ENCODE measurements at regions not wholly inside any gene's neighbourhood (a gene's known extent, or its start where the extent isn't known, plus 50 kb on each side); places are given as distances from the start of the nearest gene placed in this dataset.
A peak's percentile ranks its signal among the peaks of the same experiment; 100 is the strongest.

DNA sequence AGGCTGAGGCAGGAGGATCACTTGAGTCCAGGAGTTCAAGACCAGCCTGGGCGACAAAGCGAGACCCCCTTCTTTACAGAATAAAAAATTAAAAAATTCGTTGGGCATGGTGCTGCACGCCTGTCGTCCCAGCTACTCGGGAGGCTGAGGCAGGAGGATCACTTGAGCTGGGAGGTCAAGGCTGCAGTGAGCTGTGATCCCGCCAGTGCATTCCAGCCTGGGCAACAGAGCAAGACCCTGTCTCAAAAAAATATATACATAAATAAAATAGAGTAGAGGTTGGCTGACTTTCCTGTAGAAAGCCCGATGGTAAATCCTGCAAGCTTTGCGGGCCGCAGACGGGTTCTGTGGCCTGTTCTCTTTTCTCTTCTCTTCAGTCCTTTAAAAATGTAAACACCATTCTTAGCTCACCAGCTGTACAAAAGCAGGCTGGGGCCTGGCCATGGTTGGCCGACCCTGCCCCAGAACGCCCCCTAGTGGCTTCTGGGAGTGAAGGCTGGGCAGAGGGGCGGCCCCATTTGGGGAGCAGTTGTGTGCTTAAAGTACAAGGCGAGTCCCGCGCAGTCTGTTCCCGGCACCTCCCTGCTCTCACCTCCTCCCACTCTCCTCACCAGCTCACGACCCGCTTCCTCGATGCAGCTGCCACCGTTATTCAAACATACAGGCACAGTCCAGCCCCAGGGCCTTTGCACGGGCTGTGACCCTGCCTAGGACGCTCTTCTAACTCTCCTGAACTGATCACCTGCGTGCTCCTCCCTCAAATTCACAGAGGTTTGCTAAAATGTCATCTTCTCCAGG, 109.5 kb downstream of the CRLF3 start (continued):
- TF ChIP-seq, protein P1, sequence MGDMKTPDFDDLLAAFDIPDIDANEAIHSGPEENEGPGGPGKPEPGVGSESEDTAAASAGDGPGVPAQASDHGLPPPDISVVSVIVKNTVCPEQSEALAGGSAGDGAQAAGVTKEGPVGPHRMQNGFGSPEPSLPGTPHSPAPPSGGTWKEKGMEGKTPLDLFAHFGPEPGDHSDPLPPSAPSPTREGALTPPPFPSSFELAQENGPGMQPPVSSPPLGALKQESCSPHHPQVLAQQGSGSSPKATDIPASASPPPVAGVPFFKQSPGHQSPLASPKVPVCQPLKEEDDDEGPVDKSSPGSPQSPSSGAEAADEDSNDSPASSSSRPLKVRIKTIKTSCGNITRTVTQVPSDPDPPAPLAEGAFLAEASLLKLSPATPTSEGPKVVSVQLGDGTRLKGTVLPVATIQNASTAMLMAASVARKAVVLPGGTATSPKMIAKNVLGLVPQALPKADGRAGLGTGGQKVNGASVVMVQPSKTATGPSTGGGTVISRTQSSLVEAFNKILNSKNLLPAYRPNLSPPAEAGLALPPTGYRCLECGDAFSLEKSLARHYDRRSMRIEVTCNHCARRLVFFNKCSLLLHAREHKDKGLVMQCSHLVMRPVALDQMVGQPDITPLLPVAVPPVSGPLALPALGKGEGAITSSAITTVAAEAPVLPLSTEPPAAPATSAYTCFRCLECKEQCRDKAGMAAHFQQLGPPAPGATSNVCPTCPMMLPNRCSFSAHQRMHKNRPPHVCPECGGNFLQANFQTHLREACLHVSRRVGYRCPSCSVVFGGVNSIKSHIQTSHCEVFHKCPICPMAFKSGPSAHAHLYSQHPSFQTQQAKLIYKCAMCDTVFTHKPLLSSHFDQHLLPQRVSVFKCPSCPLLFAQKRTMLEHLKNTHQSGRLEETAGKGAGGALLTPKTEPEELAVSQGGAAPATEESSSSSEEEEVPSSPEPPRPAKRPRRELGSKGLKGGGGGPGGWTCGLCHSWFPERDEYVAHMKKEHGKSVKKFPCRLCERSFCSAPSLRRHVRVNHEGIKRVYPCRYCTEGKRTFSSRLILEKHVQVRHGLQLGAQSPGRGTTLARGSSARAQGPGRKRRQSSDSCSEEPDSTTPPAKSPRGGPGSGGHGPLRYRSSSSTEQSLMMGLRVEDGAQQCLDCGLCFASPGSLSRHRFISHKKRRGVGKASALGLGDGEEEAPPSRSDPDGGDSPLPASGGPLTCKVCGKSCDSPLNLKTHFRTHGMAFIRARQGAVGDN (CRISPR knock-in tag; IDR thresholded peaks at IDR 0.05) = peak; percentile 57
- peak; percentile 54 for TF ChIP-seq ZFY (CRISPR knock-in tag; IDR thresholded peaks at IDR 0.05)
- TF ChIP-seq, protein P2, sequence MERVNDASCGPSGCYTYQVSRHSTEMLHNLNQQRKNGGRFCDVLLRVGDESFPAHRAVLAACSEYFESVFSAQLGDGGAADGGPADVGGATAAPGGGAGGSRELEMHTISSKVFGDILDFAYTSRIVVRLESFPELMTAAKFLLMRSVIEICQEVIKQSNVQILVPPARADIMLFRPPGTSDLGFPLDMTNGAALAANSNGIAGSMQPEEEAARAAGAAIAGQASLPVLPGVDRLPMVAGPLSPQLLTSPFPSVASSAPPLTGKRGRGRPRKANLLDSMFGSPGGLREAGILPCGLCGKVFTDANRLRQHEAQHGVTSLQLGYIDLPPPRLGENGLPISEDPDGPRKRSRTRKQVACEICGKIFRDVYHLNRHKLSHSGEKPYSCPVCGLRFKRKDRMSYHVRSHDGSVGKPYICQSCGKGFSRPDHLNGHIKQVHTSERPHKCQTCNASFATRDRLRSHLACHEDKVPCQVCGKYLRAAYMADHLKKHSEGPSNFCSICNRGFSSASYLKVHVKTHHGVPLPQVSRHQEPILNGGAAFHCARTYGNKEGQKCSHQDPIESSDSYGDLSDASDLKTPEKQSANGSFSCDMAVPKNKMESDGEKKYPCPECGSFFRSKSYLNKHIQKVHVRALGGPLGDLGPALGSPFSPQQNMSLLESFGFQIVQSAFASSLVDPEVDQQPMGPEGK (CRISPR knock-in tag; IDR thresholded peaks at IDR 0.05) = peak; percentile 37; the same call in 1 of the 2 replicates
- peak; percentile 20; the same call in 1 of the 2 replicates for TF ChIP-seq SMC3 (IDR thresholded peaks at IDR 0.05; ENCODE audit: low read length)
- 0 out of 2 replicates have a peak, but pooled peaks have one; percentile 25 for TF ChIP-seq HNF1B (CRISPR knock-in tag; IDR thresholded peaks at IDR 0.05)
- TF ChIP-seq RAD21 (CRISPR knock-in tag; IDR thresholded peaks at IDR 0.05) = peak; percentile 85
- TF ChIP-seq, protein P3, sequence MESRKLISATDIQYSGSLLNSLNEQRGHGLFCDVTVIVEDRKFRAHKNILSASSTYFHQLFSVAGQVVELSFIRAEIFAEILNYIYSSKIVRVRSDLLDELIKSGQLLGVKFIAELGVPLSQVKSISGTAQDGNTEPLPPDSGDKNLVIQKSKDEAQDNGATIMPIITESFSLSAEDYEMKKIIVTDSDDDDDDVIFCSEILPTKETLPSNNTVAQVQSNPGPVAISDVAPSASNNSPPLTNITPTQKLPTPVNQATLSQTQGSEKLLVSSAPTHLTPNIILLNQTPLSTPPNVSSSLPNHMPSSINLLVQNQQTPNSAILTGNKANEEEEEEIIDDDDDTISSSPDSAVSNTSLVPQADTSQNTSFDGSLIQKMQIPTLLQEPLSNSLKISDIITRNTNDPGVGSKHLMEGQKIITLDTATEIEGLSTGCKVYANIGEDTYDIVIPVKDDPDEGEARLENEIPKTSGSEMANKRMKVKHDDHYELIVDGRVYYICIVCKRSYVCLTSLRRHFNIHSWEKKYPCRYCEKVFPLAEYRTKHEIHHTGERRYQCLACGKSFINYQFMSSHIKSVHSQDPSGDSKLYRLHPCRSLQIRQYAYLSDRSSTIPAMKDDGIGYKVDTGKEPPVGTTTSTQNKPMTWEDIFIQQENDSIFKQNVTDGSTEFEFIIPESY (CRISPR knock-in tag; IDR thresholded peaks at IDR 0.05) = peak; percentile 90
- TF ChIP-seq HOXA3 (CRISPR knock-in tag; IDR thresholded peaks at IDR 0.05) = peak; percentile 57; the same call in 1 of the 2 replicates
- TF ChIP-seq ZNF777 (CRISPR knock-in tag; IDR thresholded peaks at IDR 0.05) = 0 out of 2 replicates have a peak, but pooled peaks have one; percentile 36
- TF ChIP-seq CTCF (CRISPR knock-in tag; IDR thresholded peaks at IDR 0.05) = peak; percentile 73
- TF ChIP-seq HMGXB4 (CRISPR knock-in tag; IDR thresholded peaks at IDR 0.05; ENCODE audit: borderline replicate concordance in 1 of 2, low read depth in 1 of 2) = peak; percentile 37 to 48; a peak in 1 of 4 replicates
- peak; percentile 30; the same call in 1 of the 2 replicates for TF ChIP-seq SAP130 (CRISPR knock-in tag; IDR thresholded peaks at IDR 0.05; ENCODE audit: low read depth)
- TF ChIP-seq ADNP (CRISPR knock-in tag; IDR thresholded peaks at IDR 0.05) = peak; percentile 33; the same call in 1 of the 2 replicates
- TF ChIP-seq ZNF331 (CRISPR knock-in tag; IDR thresholded peaks at IDR 0.05) = 0 out of 2 replicates have a peak, but pooled peaks have one; percentile 9
